Stomach (tissue), 8 donors: ENCODE measurements at regions not wholly inside any gene's neighbourhood (a gene's known extent, or its start where the extent isn't known, plus 50 kb on each side); places are given as distances from the start of the nearest gene placed in this dataset.

Experiments
- DNase-seq, 2 donors: peaks; one replicate each; pipeline versions ENCODE4 v3.0.0 to v3.0.0-alpha.2; 2013 to 2019
- H3K27ac ChIP-seq, 5 donors: fragments of 200-600 bp in 4 of 5; sonication (generic) in 4 of 5; one replicate each; pipeline ENCODE4 v1.5.1; 2013 to 2019; ENCODE audit warnings: mild to moderate bottlenecking in 1 of 5, moderate library complexity in 1 of 5
- H3K27me3 ChIP-seq, 3 donors: fragments of 200-600 bp; sonication (generic); one replicate each; pipeline ENCODE4 v1.5.1; 2017 to 2019; ENCODE audit warnings: mixed run types in 1 of 3
- H3K36me3 ChIP-seq, 4 donors: fragments of 200-600 bp; sonication (generic); 1 replicate in 3 of 4; 2 replicates in 1 of 4; pipeline ENCODE4 v1.5.1; 2016 to 2019
- H3K4me1 ChIP-seq, 4 donors: fragments of 200-600 bp; sonication (generic); one replicate each; pipeline ENCODE4 v1.5.1; 2016 to 2019
- H3K4me3 ChIP-seq, 4 donors: fragments of 200-600 bp; sonication (generic) in 3 of 4; one replicate each; pipeline ENCODE4 v1.5.1; 2016 to 2019; ENCODE audit warnings: mild to moderate bottlenecking in 1 of 4
- H3K9me3 ChIP-seq, 4 donors: fragments of 200-600 bp; sonication (generic); one replicate each; pipeline ENCODE4 v1.5.1; 2016 to 2019
- CTCF ChIP-seq, 7 experiments: fragments of 450-650 bp in 4 of 7; fragments of 200-600 bp in 3 of 7; sonication (generic) in 3 of 7; IDR thresholded peaks; one replicate each; pipeline ENCODE4 v1.5.1; 2016 to 2019; ENCODE audit warnings: antibody characterized with exemption in 7 of 7, control low read depth in 2 of 7, mild to moderate bottlenecking in 1 of 7
- EP300 ChIP-seq: sonication (generic); formaldehyde crosslinking; IDR thresholded peaks from one replicate; pipeline ENCODE4 v1.6.1; 2017; ENCODE audit warnings: antibody characterized with exemption
- POLR2A ChIP-seq, 4 donors: fragments of 450-650 bp; IDR thresholded peaks; one replicate each; pipeline ENCODE4 v1.6.1; 2016; ENCODE audit warnings: antibody characterized with exemption in 4 of 4, control low read depth in 2 of 4, mild to moderate bottlenecking in 1 of 4, moderate library complexity in 1 of 4
- POLR2AphosphoS5 ChIP-seq, 3 donors: sonication (generic); formaldehyde crosslinking; IDR thresholded peaks; one replicate each; pipeline ENCODE4 v1.6.1; 2016; ENCODE audit warnings: antibody characterized with exemption in 3 of 3
- WGBS, 5 donors: extraction: QIAGEN DNeasy Blood & Tissue Kit in 3 of 5; methylation state at CpG; one replicate each; pipeline versions ENCODE4 v1.1.5 to v1.1.7; 2013 to 2018; 5-methylcytosine and 5-hydroxymethylcytosine counted together
- intact Hi-C: fragments of 100-400 bp; cut with DNase I; formaldehyde crosslinking; loops from one replicate; pipeline ENCODE4 v1.15.1; 2023; ENCODE audit warnings: low total_unique reads
- donor health status: healthy with polysubstance abuse.
- donor health status: Bipolar disorder and iron deficiency.
- donor health status: healthy.

DNA sequence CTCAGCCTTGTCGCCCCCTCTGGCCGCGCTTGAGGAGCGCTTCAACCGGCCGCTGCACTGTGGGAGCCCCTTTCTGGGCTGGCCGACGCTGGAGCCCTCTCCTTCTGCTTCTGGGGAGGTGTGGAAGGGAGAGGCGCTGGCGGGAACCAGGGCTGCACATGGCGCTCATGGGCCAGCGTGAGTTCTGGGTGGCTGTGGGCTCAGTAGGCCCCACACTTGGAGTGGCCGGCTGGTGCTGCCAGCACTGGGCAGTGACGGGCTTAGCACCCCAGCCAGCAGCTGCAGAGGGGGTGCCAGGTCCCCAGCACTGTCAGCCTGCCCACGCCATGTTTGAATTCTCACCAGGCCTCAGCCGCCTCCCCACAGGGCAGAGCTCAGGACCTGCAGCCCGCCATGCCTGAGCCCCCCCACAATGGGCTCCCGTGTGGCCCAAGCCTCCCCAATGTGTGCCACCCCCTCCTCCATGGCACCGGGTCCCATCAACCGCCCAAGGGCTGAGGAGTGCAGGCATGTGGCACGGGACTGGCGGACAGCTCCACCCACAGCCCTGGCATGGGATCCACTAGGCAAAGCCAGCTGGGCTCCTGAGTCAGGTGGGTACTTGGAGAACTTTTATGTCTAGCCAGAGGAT lies 615.2 kb downstream of the TRIML1 start:
- Histone ChIP-seq H3K9me3 (peaks cover 0 to 18% (median 7%) of the 10 kb centered on the region in 4 donors), H3K4me1 (no peaks in the 10 kb centered on the region), H3K36me3 (no peaks in the 10 kb centered on the region), H3K27me3 (no peaks in the 10 kb centered on the region), H3K4me3 (no peak overlapping the region), H3K27ac (no peak overlapping the region)
- TF ChIP-seq EP300, result no peak
- TF ChIP-seq POLR2AphosphoS5 (IDR thresholded peaks at IDR 0.05), result no peak
- no peak for TF ChIP-seq POLR2A (IDR thresholded peaks at IDR 0.05)
- no peak for TF ChIP-seq CTCF (IDR thresholded peaks at IDR 0.05)
- 86 to 96% (median 89%) methylated on average over 15 to 22 of the region's 22 CpGs for WGBS, 5 donors
- intact Hi-C loops, result no loop called here
- DNase-seq, result no peak

DNA sequence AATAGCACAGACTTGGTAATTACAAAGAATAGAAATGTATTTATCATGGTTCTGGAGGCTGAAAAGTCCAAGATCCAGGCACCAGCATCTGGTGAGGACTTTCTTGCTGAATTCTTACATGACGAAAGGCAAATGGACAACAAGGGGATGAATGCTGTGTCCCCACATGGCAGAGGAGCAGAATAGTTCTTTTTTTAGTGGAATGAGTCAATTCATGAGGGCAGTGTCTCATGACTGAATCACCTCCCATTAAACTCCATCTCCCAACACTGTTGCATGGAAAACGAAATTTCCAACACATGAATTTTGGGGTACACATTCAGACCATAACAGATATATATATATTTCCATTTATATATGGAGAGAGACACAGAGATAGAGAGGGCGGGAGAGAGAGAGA lies 628.3 kb downstream of the TRIML1 start:
- no peak for DNase-seq
- Histone ChIP-seq H3K27me3 (no peaks in the 10 kb centered on the region), H3K36me3 (no peaks in the 10 kb centered on the region), H3K27ac (no peak overlapping the region), H3K4me1 (no peaks in the 10 kb centered on the region), H3K4me3 (no peak overlapping the region), H3K9me3 (peaks cover 0 to 5% (median 2%) of the 10 kb centered on the region in 4 donors)
- intact Hi-C loops, result no loop called here
- 72 to 82% (median 78%) methylated on average over 3 of the region's 3 CpGs for WGBS, 5 donors
- TF ChIP-seq POLR2A (IDR thresholded peaks at IDR 0.05), result no peak

- Histone ChIP-seq H3K27me3 (no peaks in the 10 kb centered on the region), H3K36me3 (no peaks in the 10 kb centered on the region), H3K27ac (no peak overlapping the region), H3K9me3 (no peaks in the 10 kb centered on the region), H3K4me1 (no peaks in the 10 kb centered on the region), H3K4me3 (no peak overlapping the region)
- 40 to 59% (median 43%) methylated on average over 4 of the region's 4 CpGs for whole genome bisulfite sequencing, 5 donors
- no peak for DNase-seq
- intact Hi-C loops, result no loop called here
- TF ChIP-seq POLR2A (IDR thresholded peaks at IDR 0.05), result no peak
- no peak for TF ChIP-seq POLR2AphosphoS5 (IDR thresholded peaks at IDR 0.05)
- TF ChIP-seq EP300, result no peak
- TF ChIP-seq CTCF (IDR thresholded peaks at IDR 0.05), result no peak
Measured at GRCh38 chr4:188778905-188779304, 639.7 kb downstream of the TRIML1 start.

DNA sequence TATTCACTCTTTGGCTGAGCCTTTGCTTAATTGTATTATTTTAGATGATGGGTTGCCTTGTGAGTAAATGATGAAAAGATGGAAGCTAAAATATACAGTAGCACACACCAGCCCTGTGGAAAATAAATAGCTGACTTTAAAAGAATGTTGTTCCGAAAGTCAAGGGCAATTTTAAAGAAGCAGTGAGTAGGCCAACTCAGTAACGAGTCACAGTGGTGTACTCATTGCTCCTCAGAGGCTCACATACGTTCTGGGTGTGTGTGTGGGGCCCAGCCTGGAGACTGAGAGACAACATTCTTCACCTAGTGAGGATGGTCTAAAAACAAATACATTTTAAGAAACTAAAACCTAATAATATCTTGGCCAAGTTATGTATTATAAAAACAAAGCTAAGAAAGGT lies 640.3 kb downstream of the TRIML1 start:
- intact Hi-C loops, result no loop called here
- no peak for DNase-seq
- H3K9me3 ChIP-seq, result no peaks in the 10 kb centered on the region
- H3K4me3 ChIP-seq, result no peak overlapping the region
- no peak overlapping the region for H3K27ac ChIP-seq
- no peaks in the 10 kb centered on the region for H3K4me1 ChIP-seq
- H3K36me3 ChIP-seq, result no peaks in the 10 kb centered on the region
- no peak for TF ChIP-seq CTCF (IDR thresholded peaks at IDR 0.05)
- no peak for TF ChIP-seq EP300
- TF ChIP-seq POLR2AphosphoS5 (IDR thresholded peaks at IDR 0.05), result no peak
- WGBS, 5 donors, result 75 to 89% (median 79%) methylated on average over 3 of the region's 3 CpGs
- no peaks in the 10 kb centered on the region for H3K27me3 ChIP-seq

DNA sequence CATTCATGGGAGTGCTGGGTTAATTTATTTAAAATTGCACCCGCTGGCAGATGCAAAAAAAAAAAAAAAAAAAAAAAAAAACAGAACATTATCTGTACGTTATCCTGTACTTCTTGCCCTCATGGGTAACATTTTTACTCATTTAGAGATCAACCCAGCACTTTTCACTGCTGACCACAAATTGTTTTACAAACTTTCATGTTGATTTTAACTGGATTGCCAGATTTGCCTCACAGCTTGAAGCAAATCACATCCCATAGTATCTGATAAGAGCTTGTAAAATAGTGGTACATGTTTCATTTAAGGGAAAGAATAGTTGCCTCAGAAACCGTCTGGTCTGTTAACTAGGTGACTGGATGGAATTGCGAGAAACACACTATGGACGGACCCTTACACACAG lies 640.8 kb downstream of the TRIML1 start:
- Histone ChIP-seq H3K27ac (no peak overlapping the region), H3K9me3 (no peaks in the 10 kb centered on the region), H3K4me3 (no peak overlapping the region), H3K36me3 (no peaks in the 10 kb centered on the region), H3K4me1 (no peaks in the 10 kb centered on the region), H3K27me3 (no peaks in the 10 kb centered on the region)
- DNase-seq, result no peak
- WGBS, 5 donors, result 81 to 93% (median 85%) methylated on average over 5 of the region's 5 CpGs
- TF ChIP-seq EP300 (no peak), POLR2AphosphoS5 (IDR thresholded peaks at IDR 0.05) (no peak), CTCF (IDR thresholded peaks at IDR 0.05) (no peak), POLR2A (IDR thresholded peaks at IDR 0.05) (no peak)
- intact Hi-C loops, result no loop called here
